ENCODE measurements at regions not wholly inside any gene's neighbourhood (a gene's known extent, or its start where the extent isn't known, plus 50 kb on each side); places are given as distances from the start of the nearest gene placed in this dataset.

GRCh38 chr10:113423981-113424721 lies 128.7 kb upstream of the HABP2 start:
- H3K27ac ChIP-seq (ENCODE audit: low read depth, low read length, poor library complexity, severe bottlenecking) = no peak overlapping the region
- no peaks in the 10 kb centered on the region for H3K4me1 ChIP-seq (ENCODE audit: insufficient read depth, low read length, poor library complexity, severe bottlenecking)
- no peaks in the 10 kb centered on the region for H3K9me2 ChIP-seq (ENCODE audit: insufficient read depth, low read length)
- intact Hi-C loops (cut with micrococcal nuclease; ENCODE audit: unreplicated experiment) = no loop called here
- 0 out of 2 replicates have a peak, but pooled peaks cover 5% of the 10 kb centered on the region for H3K9me3 ChIP-seq (ENCODE audit: low read length)
- H3K79me2 ChIP-seq (ENCODE audit: insufficient read depth, low read depth, low read length) = no peaks in the 10 kb centered on the region
- H3K36me3 ChIP-seq (ENCODE audit: insufficient read depth, low read length) = no peaks in the 10 kb centered on the region
- H2AFZ ChIP-seq (ENCODE audit: low read length) = no peak overlapping the region
- H3K4me3 ChIP-seq (ENCODE audit: low read depth, low read length, poor library complexity, severe bottlenecking) = no peak overlapping the region
- no peaks in the 10 kb centered on the region for H4K20me1 ChIP-seq (ENCODE audit: insufficient read depth, low read length)
- no peak for DNase-seq (ENCODE audit: low spot score)
- POLR2A ChIA-PET = no interaction called here
- CTCF ChIA-PET (ENCODE audit: unreplicated experiment) = no interaction called here
- H3K4me2 ChIP-seq (ENCODE audit: low read length) = no peak overlapping the region
- TF ChIP-seq, protein P1, sequence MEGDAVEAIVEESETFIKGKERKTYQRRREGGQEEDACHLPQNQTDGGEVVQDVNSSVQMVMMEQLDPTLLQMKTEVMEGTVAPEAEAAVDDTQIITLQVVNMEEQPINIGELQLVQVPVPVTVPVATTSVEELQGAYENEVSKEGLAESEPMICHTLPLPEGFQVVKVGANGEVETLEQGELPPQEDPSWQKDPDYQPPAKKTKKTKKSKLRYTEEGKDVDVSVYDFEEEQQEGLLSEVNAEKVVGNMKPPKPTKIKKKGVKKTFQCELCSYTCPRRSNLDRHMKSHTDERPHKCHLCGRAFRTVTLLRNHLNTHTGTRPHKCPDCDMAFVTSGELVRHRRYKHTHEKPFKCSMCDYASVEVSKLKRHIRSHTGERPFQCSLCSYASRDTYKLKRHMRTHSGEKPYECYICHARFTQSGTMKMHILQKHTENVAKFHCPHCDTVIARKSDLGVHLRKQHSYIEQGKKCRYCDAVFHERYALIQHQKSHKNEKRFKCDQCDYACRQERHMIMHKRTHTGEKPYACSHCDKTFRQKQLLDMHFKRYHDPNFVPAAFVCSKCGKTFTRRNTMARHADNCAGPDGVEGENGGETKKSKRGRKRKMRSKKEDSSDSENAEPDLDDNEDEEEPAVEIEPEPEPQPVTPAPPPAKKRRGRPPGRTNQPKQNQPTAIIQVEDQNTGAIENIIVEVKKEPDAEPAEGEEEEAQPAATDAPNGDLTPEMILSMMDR (conservative IDR thresholded peaks at IDR 0.05; ENCODE audit: low read length) = no peak
- TF ChIP-seq EZH2phosphoT487 (IDR thresholded peaks at IDR 0.05; ENCODE audit: borderline replicate concordance, low read depth, low read length) = no peak
- BruUV-seq (replicated peaks) = no TSS peak

- intact Hi-C loops (cut with micrococcal nuclease; ENCODE audit: unreplicated experiment) = no loop called here
- TF ChIP-seq EZH2phosphoT487 (IDR thresholded peaks at IDR 0.05; ENCODE audit: borderline replicate concordance, low read depth, low read length) = no peak
- TF ChIP-seq, protein P1 (conservative IDR thresholded peaks at IDR 0.05; ENCODE audit: low read length) = no peak
- no peak overlapping the region for H3K4me2 ChIP-seq (ENCODE audit: low read length)
- H2AFZ ChIP-seq (ENCODE audit: low read length) = no peak overlapping the region
- ChIA-PET POLR2A (no interaction called here), CTCF (ENCODE audit: unreplicated experiment) (no interaction called here)
- H3K4me3 ChIP-seq (ENCODE audit: low read depth, low read length, poor library complexity, severe bottlenecking) = no peak overlapping the region
- H3K27ac ChIP-seq (ENCODE audit: low read depth, low read length, poor library complexity, severe bottlenecking) = no peak overlapping the region
- H4K20me1 ChIP-seq (ENCODE audit: insufficient read depth, low read length) = no peaks in the 10 kb centered on the region
- BruUV-seq (replicated peaks) = no TSS peak
- no peaks in the 10 kb centered on the region for H3K36me3 ChIP-seq (ENCODE audit: insufficient read depth, low read length)
- H3K4me1 ChIP-seq (ENCODE audit: insufficient read depth, low read length, poor library complexity, severe bottlenecking) = no peaks in the 10 kb centered on the region
- H3K9me3 ChIP-seq (ENCODE audit: low read length) = 0 out of 2 replicates have a peak, but pooled peaks cover 5% of the 10 kb centered on the region
- no peaks in the 10 kb centered on the region for H3K79me2 ChIP-seq (ENCODE audit: insufficient read depth, low read depth, low read length)
- no peaks in the 10 kb centered on the region for H3K9me2 ChIP-seq (ENCODE audit: insufficient read depth, low read length)
- DNase-seq (ENCODE audit: low spot score) = no peak
These were observed 127.8 kb upstream of the HABP2 start for GRCh38 chr10:113425008-113425407.

DNA sequence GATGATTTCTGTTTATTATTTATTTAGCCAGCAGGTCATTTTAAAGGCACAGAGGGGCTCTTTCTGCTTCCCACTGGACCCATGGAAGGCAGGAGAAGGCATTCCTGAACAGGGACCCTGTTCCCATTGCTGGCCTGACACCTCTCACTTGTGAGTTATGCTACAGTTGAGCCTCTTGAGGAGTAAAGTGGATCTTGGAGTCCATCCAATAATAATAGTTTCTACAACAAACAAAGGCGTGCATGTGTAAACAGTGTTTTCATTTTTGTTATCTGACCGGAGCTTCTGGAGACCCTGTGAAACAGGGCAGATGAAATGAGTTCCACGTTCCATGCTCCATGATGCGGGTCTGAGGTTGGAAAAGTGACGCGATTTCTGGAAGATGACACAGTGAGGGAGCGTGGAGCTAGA lies 127.3 kb upstream of the HABP2 start:
- no TSS peak for BruUV-seq (replicated peaks)
- no peak for DNase-seq (ENCODE audit: low spot score)
- TF ChIP-seq EZH2phosphoT487 (IDR thresholded peaks at IDR 0.05; ENCODE audit: borderline replicate concordance, low read depth, low read length) = no peak
- TF ChIP-seq, protein P1 (conservative IDR thresholded peaks at IDR 0.05; ENCODE audit: low read length) = no peak
- Histone ChIP-seq H3K79me2 (ENCODE audit: insufficient read depth, low read depth, low read length) (no peaks in the 10 kb centered on the region), H3K27ac (ENCODE audit: low read depth, low read length, poor library complexity, severe bottlenecking) (no peak overlapping the region), H3K4me1 (ENCODE audit: insufficient read depth, low read length, poor library complexity, severe bottlenecking) (no peaks in the 10 kb centered on the region), H3K4me3 (ENCODE audit: low read depth, low read length, poor library complexity, severe bottlenecking) (no peak overlapping the region), H4K20me1 (ENCODE audit: insufficient read depth, low read length) (no peaks in the 10 kb centered on the region), H3K36me3 (ENCODE audit: insufficient read depth, low read length) (no peaks in the 10 kb centered on the region), H3K9me2 (ENCODE audit: insufficient read depth, low read length) (no peaks in the 10 kb centered on the region), H2AFZ (ENCODE audit: low read length) (no peak overlapping the region), H3K4me2 (ENCODE audit: low read length) (no peak overlapping the region), H3K9me3 (ENCODE audit: low read length) (no peaks in the 10 kb centered on the region)
- CTCF ChIA-PET (ENCODE audit: unreplicated experiment) = no interaction called here
- intact Hi-C loops (cut with micrococcal nuclease; ENCODE audit: unreplicated experiment) = no loop called here
- POLR2A ChIA-PET = interaction anchor here (0.6 kb wide), 1 partner anchor 18 kb away, joined by 6 read pairs; no protein-coding TSS in a partner anchor
